GM19463 (cell line): ENCODE measurements at regions not wholly inside any gene's neighbourhood (a gene's known extent, or its start where the extent isn't known, plus 50 kb on each side); places are given as distances from the start of the nearest gene placed in this dataset.
A peak's percentile ranks its signal among the peaks of the same experiment; 100 is the strongest.

Source experiments
- ATAC-seq: cut with Tn5 transposase; IDR thresholded peaks from one replicate; pipeline ENCODE4 v1.9.1; 2021; ENCODE audit warnings: mild to moderate bottlenecking, moderate library complexity; ENCODE audit not compliant: unreplicated experiment

- no peak for ATAC-seq
Observed at GRCh38 chr15:70314688-70315087, 217.0 kb upstream of the TLE3 start.

DNA sequence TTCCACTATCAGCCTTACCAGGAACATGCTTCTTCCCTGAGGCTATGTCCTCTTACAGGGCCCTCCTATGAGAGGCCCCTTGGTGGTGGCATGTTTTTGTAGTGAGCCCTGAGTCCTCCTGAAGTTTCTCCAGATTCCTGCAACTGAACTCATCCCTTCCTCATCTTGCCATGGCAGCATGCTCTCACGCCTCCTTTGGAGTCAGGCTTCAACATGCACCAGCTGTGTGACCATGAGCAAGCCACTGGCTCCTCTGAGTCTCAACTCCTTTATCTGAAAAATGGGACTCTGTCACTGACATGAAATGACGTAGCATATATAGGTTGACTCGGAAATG lies 216.3 kb upstream of the TLE3 start:
- ATAC-seq: no peak

GRCh38 chr15:70313099-70314017 lies 215.6 kb upstream of the TLE3 start:
- no peak for ATAC-seq

GRCh38 chr15:70311821-70312220 lies 214.1 kb upstream of the TLE3 start:
- no peak for ATAC-seq

DNA sequence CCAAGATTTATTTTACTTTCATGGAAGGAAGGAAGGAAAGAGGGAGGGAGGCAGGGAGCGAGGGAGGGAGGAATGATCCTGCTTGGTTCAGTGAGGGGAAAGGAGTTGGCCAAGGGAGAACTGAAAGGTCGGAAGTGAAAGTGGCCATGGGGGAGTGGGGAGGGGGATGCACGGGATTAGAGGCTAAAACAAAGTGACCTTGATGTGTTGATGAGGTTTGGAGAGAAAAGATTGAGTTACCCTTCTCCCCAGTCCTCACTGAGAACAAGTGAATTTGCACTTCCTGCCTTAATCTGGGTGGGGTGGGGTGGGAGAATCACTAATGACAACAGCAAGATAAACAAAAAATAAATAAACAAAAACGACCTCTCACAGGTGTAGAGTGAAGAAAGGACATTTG lies 212.0 kb upstream of the TLE3 start:
- no peak for ATAC-seq

DNA sequence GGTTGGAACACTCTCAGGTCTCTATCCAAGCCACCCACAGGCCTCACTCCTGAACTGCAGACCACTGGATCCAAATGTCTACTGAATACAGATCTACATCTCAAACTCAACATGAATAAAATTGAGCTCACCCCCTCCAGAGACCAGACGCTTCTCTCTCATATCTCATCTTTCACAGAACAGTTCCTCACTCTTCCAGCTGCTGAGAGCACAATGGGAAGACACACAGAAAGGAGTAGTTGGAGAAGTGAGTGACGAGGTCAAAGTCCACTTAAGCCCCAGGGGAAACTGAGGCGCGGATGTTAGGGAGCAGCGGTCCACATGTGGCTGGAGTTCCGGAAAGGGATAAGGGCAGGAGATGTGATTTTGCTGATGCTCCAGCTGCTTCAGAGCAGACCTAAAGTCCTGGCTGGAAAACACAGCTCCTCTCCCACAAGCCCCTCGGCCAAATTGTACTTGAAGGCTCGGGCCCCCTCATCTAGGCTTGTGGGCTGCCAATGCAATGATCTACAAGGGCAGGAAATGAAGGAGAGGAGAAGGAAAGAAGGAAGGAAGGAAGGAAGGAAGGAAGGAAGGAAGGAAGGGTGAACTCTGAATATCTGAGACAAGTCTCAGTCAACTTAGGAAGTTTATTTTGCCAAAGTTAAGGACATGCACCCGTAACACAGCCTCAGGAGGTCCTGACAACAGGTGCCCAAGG lies 211.2 kb upstream of the TLE3 start:
- no peak for ATAC-seq

GRCh38 chr15:70308011-70308734 lies 210.5 kb upstream of the TLE3 start:
- peak; percentile 93 for ATAC-seq

GRCh38 chr15:70306582-70306981 lies 208.9 kb upstream of the TLE3 start:
- ATAC-seq: no peak

- ATAC-seq: no peak
Observed at GRCh38 chr15:70306081-70306480, 208.4 kb upstream of the TLE3 start.

GRCh38 chr15:70303981-70304380 lies 206.3 kb upstream of the TLE3 start:
- ATAC-seq: no peak

DNA sequence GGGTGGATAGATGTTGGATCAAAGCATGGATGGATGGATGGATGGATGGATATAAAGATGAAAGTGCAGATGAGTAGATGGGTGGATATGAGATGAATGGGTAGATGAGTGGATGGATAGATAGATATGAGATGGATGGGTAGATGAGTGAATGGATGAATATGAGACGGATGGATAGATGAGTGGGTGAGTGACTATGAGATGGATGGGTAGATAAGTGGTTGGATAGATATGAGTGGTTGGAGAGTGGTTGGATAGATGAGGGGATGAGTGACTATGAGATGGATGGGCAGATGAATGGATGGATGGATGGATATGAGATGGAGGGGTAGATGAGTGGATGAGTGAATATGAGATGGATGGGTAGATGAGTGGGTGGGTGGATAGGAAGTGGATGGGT lies 204.6 kb upstream of the TLE3 start:
- no peak for ATAC-seq

- no peak for ATAC-seq
Observed at GRCh38 chr15:70301396-70301795, 203.7 kb upstream of the TLE3 start.

DNA sequence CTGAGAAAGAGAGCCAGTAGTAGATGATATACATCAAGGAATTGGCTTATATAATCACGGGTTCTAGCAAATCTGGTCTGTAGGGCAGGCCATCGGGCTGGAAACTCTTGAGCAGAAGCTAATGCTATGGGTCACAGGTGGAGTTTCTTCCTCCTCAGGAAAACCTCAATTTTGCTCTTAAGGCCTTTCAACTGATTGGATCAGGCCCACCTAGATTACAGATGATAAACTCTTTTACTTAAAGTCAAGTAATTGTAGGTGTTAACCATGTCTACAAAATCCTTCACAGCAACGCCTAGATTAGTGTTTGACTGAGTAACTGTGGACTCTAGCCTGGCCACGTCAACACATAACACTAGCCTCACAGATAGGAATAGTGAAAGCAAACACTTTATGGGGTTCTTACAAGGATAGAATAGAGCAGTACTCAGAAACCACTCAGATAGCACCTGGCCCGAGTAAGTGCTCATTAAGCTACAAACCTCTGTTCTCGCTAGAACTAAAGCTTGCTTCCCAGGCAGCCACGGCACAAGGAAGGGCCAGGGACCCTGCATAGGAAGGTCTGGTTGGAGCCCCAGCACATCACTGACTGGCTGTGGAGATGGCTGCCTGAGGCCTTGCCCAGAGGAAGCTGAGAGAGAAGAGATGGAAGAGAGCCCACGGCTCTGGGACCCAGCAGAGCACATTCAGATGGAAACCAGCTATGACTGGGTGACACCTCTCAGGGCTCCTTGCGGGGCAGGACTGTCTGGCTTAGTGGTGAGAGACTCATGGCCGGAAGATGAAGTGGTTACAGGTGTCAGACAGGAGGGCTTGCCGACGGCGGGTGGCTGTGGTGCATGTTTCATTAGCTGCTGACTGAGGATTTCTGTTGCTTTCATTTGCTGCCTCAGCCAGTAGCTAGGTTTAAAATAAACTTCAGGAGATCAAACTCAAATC lies 202.5 kb upstream of the TLE3 start:
- ATAC-seq: peak; percentile 97

DNA sequence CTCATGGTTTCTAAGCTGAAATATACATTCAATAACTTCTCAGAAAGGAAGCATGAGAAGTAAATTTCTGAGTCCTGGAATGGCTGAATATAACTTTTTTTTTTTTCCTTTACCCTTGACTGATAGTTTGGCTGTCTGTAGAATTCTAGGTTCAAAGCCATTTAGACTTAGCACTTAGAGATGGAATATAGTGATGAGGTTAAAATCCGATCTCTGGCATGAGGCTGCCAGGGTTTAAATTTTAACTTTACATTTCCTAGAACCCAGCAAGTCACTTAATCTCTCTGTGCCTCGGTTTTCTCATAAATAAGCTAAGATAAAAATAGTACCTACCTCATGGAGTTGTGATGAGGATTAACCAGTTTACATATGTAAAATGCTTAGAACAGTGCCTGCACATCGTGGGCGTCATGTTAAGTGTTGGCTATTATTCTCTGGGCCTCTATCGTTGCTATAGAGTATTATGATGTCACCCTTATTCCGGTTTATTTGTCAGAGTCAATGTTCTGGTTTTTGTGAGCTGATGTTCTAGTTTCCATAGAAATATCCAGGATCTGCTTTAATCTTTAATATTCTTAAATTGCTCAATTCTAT lies 199.8 kb upstream of the TLE3 start:
- ATAC-seq: no peak

DNA sequence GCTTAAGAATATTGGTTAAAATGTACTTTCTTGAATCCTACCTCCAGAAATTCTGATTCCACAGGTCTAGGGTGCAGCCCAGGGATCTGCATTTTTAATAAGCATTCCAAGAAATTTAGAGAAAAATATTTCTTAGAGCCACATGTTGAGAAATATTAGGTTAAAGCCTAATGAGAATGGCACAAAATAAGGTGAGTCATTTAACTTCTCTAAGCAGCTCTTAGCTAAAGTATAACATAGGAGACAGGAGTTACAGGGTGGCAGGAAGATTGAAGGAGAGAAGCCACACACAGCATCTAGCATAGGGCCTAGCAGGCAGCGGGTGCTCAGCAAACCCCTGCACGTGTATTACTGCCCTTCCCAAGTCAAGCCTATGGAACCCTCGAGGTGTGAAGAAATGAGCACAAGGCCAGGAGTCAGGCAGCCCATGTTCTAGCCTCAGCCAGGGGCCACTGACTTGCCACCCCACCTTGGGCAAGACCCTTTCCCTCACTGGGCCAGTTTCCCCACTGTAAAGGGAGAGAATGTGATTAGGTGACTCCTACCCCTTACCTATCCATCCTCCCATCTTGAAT lies 197.1 kb upstream of the TLE3 start:
- no peak for ATAC-seq

DNA sequence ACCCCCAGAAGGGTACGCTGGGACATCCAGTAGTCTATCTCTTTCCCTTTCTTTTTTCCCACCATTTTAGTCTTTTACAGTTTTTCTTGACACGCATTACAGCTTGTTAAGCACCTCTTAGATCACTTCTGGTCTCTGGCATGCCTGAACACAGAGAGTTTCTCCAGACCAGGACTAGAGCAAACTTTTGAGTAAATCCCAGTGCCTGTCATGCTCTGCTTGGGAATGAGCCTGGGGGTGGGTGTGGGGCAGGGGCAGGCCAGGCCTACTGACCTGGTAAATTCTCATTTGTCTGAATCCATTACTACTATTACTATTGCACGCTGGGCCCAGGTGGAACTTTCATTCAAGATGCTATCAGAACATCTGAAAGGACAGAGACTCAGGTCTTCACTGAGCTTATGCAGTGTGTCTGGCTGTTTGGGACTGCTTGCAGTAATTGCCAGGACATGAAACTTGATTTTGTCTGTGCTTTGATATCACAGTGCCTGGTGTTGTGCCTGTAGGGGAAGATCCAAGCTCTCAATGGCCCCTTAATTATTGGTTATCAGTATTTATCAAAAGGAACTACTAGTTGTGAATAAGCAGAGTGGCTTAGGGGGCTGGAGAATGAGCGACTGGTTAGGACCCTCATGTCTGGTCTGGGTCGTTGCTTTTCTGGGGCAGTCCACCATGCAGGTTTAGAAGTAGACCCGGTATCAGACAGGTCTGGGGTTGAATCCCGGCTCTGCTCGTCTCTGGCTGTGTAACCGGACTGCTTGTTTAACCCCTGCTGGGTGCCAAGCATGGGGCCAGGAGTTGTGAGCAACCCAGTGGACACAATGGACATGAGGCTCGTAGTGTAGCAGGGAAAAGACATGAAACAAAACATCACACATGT lies 196.1 kb upstream of the TLE3 start:
- ATAC-seq: no peak

DNA sequence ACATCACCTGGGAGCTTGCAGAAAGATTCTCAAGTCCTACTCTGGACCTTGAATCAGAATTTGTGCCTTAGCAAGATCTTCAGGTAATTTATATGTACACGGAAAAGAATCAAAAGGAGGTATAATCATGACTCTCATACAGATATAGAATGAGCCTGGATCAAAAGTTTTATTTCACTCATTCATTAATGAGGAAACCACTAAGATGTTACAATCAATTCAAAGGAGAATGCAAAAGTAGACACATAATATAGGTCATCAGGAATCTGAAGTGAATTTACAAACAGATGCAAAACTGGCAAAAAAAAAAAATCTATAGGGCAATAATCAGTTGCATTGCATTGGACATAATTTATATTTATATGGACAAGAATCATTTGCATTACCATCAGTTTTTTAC lies 195.4 kb upstream of the TLE3 start:
- ATAC-seq: no peak

GRCh38 chr15:70292076-70292760 lies 194.5 kb upstream of the TLE3 start:
- ATAC-seq: no peak
